Testis (tissue), 2 donors: ENCODE measurements at regions not wholly inside any gene's neighbourhood (a gene's known extent, or its start where the extent isn't known, plus 50 kb on each side); places are given as distances from the start of the nearest gene placed in this dataset.

Source experiments
- DNase-seq: peaks from one replicate; pipeline ENCODE4 v3.0.0-alpha.2; 2019
- H3K27ac ChIP-seq, 2 donors: fragments of 200-600 bp; sonication (generic); one replicate each; pipeline ENCODE4 v1.5.1; 2019
- H3K27me3 ChIP-seq: fragments of 200-600 bp; sonication (generic); one replicate; pipeline ENCODE4 v1.5.1; 2019
- H3K36me3 ChIP-seq: fragments of 200-600 bp; sonication (generic); one replicate; pipeline ENCODE4 v1.5.1; 2017; ENCODE audit warnings: low read depth; ENCODE audit errors: missing control alignments
- H3K4me1 ChIP-seq: fragments of 200-600 bp; sonication (generic); one replicate; pipeline ENCODE4 v1.5.1; 2019
- H3K4me3 ChIP-seq, 2 donors: fragments of 200-600 bp; sonication (generic); one replicate each; pipeline ENCODE4 v1.5.1; 2017 to 2019
- H3K9me3 ChIP-seq: fragments of 200-600 bp; sonication (generic); one replicate; pipeline ENCODE4 v1.5.1; 2017
- POLR2A ChIP-seq: fragments of 450-650 bp; IDR thresholded peaks from one replicate; pipeline ENCODE4 v1.6.1; 2017; ENCODE audit warnings: antibody characterized with exemption, mild to moderate bottlenecking, moderate library complexity
- WGBS, 2 donors: methylation state at CpG; one replicate each; pipeline ENCODE4 v1.1.5; 2018; 5-methylcytosine and 5-hydroxymethylcytosine counted together
- intact Hi-C: fragments of 100-400 bp; cut with DNase I; formaldehyde crosslinking; loops from one replicate; pipeline ENCODE4 v1.15.1; 2023; ENCODE audit warnings: low total_unique reads
- TF ChIP-seq, protein P1 (sequence below), 3 experiments: fragments of 450-650 bp in 2 of 3; fragments of 200-600 bp in 1 of 3; sonication (generic) in 1 of 3; IDR thresholded peaks; one replicate each; pipeline ENCODE4 v1.5.1; 2016 to 2019; ENCODE audit warnings: antibody characterized with exemption in 3 of 3, mild to moderate bottlenecking in 2 of 3, moderate library complexity in 1 of 3

DNA sequence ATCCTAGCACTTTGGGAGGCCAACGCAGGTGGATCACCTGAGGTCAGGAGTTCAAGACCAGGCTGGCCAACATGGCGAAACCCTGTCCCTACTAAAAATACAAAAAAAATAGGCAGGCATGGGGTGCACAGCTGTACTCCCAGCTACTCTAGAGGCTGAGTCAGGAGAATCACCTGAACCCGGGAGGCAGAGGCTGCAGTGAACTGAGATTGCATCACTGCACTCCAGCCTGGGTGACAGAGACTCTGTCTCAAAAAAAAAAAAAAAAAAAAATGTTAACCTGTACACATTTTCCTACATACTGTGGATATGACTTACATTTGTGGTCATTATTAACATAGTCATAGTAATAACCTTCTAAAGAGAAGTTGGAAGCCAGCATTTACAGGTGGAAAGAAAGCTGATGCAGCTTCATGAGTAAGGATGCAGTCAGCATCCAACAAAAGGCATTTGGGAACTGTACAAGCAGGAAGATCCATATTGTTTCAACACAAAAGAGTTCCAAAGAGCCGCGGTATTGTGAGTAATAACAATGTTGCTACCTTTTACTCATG is 186.2 kb downstream of the GPX5 start:
- intact Hi-C loops, result no loop called here
- H3K4me1 ChIP-seq, result no peaks in the 10 kb centered on the region
- DNase-seq, result no peak
- 43 to 49% methylated on average over 5 of the region's 5 CpGs for WGBS, 2 donors
- no peaks in the 10 kb centered on the region for H3K9me3 ChIP-seq
- TF ChIP-seq, protein P1, sequence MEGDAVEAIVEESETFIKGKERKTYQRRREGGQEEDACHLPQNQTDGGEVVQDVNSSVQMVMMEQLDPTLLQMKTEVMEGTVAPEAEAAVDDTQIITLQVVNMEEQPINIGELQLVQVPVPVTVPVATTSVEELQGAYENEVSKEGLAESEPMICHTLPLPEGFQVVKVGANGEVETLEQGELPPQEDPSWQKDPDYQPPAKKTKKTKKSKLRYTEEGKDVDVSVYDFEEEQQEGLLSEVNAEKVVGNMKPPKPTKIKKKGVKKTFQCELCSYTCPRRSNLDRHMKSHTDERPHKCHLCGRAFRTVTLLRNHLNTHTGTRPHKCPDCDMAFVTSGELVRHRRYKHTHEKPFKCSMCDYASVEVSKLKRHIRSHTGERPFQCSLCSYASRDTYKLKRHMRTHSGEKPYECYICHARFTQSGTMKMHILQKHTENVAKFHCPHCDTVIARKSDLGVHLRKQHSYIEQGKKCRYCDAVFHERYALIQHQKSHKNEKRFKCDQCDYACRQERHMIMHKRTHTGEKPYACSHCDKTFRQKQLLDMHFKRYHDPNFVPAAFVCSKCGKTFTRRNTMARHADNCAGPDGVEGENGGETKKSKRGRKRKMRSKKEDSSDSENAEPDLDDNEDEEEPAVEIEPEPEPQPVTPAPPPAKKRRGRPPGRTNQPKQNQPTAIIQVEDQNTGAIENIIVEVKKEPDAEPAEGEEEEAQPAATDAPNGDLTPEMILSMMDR (IDR thresholded peaks at IDR 0.05), result no peak
- TF ChIP-seq POLR2A, result no peak
- H3K27ac ChIP-seq, result no peak overlapping the region
- H3K4me3 ChIP-seq, result no peak overlapping the region
- H3K27me3 ChIP-seq, result no peaks in the 10 kb centered on the region
- no peaks in the 10 kb centered on the region for H3K36me3 ChIP-seq

DNA sequence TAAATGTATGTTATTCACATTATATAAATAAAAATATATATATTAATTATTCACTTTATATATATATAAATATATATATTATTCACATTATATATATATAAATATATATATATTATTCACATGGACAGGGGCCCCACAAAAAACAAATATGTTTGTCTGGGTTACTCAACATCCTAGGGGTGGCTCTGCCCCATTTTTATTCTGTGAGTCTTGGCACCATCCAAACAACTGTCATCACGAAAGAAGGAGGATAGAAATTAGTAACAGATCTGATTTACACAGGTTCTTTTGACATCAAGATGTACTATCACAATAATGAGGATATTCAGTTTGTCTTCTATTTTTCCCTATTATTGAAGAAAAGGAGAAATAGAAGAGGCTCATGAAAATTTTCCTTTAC is 187.3 kb downstream of the GPX5 start:
- intact Hi-C loops, result no loop called here
- no peak overlapping the region for H3K4me3 ChIP-seq
- no peaks in the 10 kb centered on the region for H3K4me1 ChIP-seq
- TF ChIP-seq POLR2A, result no peak
- TF ChIP-seq, protein P1 (IDR thresholded peaks at IDR 0.05), result no peak
- DNase-seq, result no peak
- no peak overlapping the region for H3K27ac ChIP-seq
- H3K36me3 ChIP-seq, result no peaks in the 10 kb centered on the region
- H3K9me3 ChIP-seq, result no peaks in the 10 kb centered on the region
- H3K27me3 ChIP-seq, result no peaks in the 10 kb centered on the region
- WGBS, 2 donors, result 57 to 63% methylated on average over 1 of the region's 1 CpG

GRCh38 chr6:28719275-28719940 is 193.7 kb downstream of the GPX5 start:
- WGBS, 2 donors, result 11 to 16% methylated on average over 11 of the region's 11 CpGs
- Histone ChIP-seq H3K9me3 (no peaks in the 10 kb centered on the region), H3K36me3 (no peaks in the 10 kb centered on the region), H3K4me1 (no peaks in the 10 kb centered on the region), H3K27me3 (no peaks in the 10 kb centered on the region), H3K4me3 (no peak overlapping the region), H3K27ac (no peak overlapping the region)
- TF ChIP-seq, protein P1 (IDR thresholded peaks at IDR 0.05), result no peak
- TF ChIP-seq POLR2A, result no peak
- intact Hi-C loops, result no loop called here
- no peak for DNase-seq

GRCh38 chr6:28720357-28721231 is 194.9 kb downstream of the GPX5 start:
- 42 to 52% methylated on average over 24 to 26 of the region's 26 CpGs for WGBS, 2 donors
- TF ChIP-seq, protein P1 (IDR thresholded peaks at IDR 0.05), result no peak
- TF ChIP-seq POLR2A, result no peak
- Histone ChIP-seq H3K4me3 (no peak overlapping the region), H3K27ac (no peak overlapping the region), H3K36me3 (no peaks in the 10 kb centered on the region), H3K9me3 (no peaks in the 10 kb centered on the region), H3K4me1 (no peaks in the 10 kb centered on the region), H3K27me3 (no peaks in the 10 kb centered on the region)
- DNase-seq, result no peak
- intact Hi-C loops, result no loop called here
